Esophagus muscularis mucosa (tissue), 4 donors: ENCODE measurements at regions not wholly inside any gene's neighbourhood (a gene's known extent, or its start where the extent isn't known, plus 50 kb on each side); places are given as distances from the start of the nearest gene placed in this dataset.

ENCODE experiments used
- EP300 ChIP-seq: sonication (generic); formaldehyde crosslinking; IDR thresholded peaks from one replicate; pipeline ENCODE4 v1.6.1; 2017; ENCODE audit warnings: antibody characterized with exemption
- POLR2A ChIP-seq: fragments of 450-650 bp; IDR thresholded peaks from one replicate; pipeline ENCODE4 v1.6.1; 2017; ENCODE audit warnings: antibody characterized with exemption, moderate library complexity, mild to moderate bottlenecking, low read depth
- POLR2AphosphoS5 ChIP-seq, 2 donors: sonication (generic); formaldehyde crosslinking; IDR thresholded peaks; one replicate each; pipeline ENCODE4 v1.6.1; 2017; ENCODE audit warnings: antibody characterized with exemption in 2 of 2
- TF ChIP-seq, protein P1 (sequence below), 3 experiments: fragments of 200-600 bp in 2 of 3; fragments of 450-650 bp in 1 of 3; sonication (generic) in 2 of 3; IDR thresholded peaks; one replicate each; pipeline ENCODE4 v1.5.1; 2017 to 2019; ENCODE audit warnings: antibody characterized with exemption in 3 of 3, mild to moderate bottlenecking in 2 of 3, moderate library complexity in 1 of 3

DNA sequence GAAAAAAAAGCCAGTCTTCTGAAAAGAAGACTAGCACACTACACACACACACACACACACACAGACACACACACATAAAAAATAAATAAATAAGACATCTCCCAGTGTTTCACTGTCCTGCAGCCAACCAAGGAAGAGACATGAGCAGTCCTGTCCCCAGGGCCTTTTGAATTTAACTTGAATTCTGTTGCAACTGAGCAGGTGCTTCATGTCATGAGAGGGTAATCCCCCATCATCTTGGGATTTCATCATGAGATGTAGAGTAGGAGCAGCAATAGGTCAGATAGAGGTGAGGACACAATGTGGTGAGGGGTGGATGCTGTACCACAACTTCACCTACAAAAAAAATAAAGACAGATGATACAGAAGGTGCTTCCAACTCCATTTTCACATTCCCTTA lies 682.2 kb upstream of the TSPY4 start:
- TF ChIP-seq, protein P1, sequence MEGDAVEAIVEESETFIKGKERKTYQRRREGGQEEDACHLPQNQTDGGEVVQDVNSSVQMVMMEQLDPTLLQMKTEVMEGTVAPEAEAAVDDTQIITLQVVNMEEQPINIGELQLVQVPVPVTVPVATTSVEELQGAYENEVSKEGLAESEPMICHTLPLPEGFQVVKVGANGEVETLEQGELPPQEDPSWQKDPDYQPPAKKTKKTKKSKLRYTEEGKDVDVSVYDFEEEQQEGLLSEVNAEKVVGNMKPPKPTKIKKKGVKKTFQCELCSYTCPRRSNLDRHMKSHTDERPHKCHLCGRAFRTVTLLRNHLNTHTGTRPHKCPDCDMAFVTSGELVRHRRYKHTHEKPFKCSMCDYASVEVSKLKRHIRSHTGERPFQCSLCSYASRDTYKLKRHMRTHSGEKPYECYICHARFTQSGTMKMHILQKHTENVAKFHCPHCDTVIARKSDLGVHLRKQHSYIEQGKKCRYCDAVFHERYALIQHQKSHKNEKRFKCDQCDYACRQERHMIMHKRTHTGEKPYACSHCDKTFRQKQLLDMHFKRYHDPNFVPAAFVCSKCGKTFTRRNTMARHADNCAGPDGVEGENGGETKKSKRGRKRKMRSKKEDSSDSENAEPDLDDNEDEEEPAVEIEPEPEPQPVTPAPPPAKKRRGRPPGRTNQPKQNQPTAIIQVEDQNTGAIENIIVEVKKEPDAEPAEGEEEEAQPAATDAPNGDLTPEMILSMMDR (IDR thresholded peaks at IDR 0.05), result no peak
- TF ChIP-seq EP300 (no peak), POLR2A (no peak), POLR2AphosphoS5 (IDR thresholded peaks at IDR 0.05) (no peak)
